Progenitor cell of endocrine pancreas (in vitro differentiated cells): ENCODE measurements at regions not wholly inside any gene's neighbourhood (a gene's known extent, or its start where the extent isn't known, plus 50 kb on each side); places are given as distances from the start of the nearest gene placed in this dataset.

Experiments used
- DNase-seq: peaks from one replicate; pipeline ENCODE4 v3.0.0; 2021; ENCODE audit warnings: low spot score; ENCODE audit not compliant: unreplicated experiment
- H3K27ac Mint-ChIP-seq: 2 replicates; pipeline ENCODE4 v1.8.0; 2021; ENCODE audit warnings: mild to moderate bottlenecking, moderate library complexity, mixed read lengths
- H3K27me3 Mint-ChIP-seq: 2 replicates; pipeline ENCODE4 v1.8.0; 2021; ENCODE audit warnings: mixed read lengths
- H3K36me3 Mint-ChIP-seq: 2 replicates; pipeline ENCODE4 v1.8.0; 2022; ENCODE audit warnings: mixed read lengths; ENCODE audit not compliant: insufficient read depth
- H3K4me1 Mint-ChIP-seq: 2 replicates; pipeline ENCODE4 v1.8.0; 2021; ENCODE audit warnings: low read depth, mixed read lengths
- H3K4me3 Mint-ChIP-seq: 2 replicates; pipeline ENCODE4 v1.8.0; 2021; ENCODE audit warnings: low read depth, mild to moderate bottlenecking, moderate library complexity, mixed read lengths
- H3K9me3 Mint-ChIP-seq: 2 replicates; pipeline ENCODE4 v1.8.0; 2021; ENCODE audit warnings: low read depth, mixed read lengths
- TF ChIP-seq, protein P1 (sequence below): fragments of 200-600 bp; sonication (generic); IDR thresholded peaks from one replicate; pipeline ENCODE4 v1.5.0; 2021; ENCODE audit warnings: antibody characterized with exemption, mild to moderate bottlenecking; ENCODE audit not compliant: unreplicated experiment

DNA sequence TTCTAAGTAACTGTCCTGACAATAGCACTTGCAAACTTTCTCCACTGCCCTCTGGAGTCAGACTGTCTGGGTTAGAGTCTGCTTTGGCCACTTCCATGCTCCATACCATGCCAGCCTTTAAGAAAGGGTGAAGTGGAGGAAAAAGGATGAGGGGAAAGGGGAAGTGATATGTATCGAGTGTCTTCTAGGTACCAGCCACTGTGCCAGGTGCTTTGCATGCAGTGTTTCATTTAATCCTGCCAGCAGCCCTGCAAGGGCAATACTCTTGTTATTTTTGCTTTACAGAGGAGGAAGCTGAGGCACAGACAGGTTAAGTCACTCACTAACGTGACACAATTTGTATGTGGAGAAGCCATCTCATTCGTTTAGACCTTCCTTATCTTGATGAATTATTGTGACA, 55.6 kb downstream of the RTL9 start:
- Mint-ChIP-seq H3K4me1 (peaks cover 29% of the 10 kb centered on the region), H3K4me3 (no peak overlapping the region), H3K36me3 (no peaks in the 10 kb centered on the region), H3K27me3 (no peaks in the 10 kb centered on the region), H3K27ac (no peak overlapping the region), H3K9me3 (no peaks in the 10 kb centered on the region)
- TF ChIP-seq, protein P1, sequence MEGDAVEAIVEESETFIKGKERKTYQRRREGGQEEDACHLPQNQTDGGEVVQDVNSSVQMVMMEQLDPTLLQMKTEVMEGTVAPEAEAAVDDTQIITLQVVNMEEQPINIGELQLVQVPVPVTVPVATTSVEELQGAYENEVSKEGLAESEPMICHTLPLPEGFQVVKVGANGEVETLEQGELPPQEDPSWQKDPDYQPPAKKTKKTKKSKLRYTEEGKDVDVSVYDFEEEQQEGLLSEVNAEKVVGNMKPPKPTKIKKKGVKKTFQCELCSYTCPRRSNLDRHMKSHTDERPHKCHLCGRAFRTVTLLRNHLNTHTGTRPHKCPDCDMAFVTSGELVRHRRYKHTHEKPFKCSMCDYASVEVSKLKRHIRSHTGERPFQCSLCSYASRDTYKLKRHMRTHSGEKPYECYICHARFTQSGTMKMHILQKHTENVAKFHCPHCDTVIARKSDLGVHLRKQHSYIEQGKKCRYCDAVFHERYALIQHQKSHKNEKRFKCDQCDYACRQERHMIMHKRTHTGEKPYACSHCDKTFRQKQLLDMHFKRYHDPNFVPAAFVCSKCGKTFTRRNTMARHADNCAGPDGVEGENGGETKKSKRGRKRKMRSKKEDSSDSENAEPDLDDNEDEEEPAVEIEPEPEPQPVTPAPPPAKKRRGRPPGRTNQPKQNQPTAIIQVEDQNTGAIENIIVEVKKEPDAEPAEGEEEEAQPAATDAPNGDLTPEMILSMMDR, result no peak
- no peak for DNase-seq

DNA sequence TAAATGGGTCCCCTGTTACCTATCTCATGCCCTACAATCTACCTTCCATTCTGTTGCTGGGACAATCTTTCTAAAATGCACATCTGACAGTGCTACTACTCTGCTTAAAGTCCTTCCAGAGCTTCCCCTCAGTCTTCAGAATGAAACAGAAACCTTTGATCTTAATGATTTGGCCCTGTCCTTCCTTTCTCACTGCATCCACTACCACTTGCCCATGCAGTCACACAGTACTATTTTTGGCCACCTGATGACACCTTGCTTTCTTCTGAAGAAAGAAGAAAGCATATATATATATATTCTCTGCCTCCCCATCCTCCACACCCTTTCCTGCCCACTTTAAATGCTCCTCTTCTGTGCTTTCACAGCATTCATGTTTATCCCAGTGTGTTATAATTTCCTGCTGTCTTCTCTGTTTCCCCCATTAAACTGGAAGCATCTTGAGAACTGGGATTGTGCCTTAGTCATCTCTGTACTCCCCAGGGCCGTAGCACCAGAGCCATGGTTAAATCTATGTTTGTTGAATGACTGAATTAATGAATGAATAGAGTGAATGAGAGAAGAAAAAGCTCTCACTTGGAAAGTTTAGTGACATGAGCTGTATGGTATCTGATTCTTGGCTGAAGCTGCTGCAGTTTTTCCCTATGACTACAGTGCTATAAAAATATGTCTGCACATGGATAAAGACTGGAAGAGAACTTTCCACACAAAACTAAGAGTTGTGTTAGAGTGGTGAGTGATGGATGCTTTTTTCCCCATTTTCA, 56.2 kb downstream of the RTL9 start:
- H3K9me3 Mint-ChIP-seq, result no peaks in the 10 kb centered on the region
- H3K4me1 Mint-ChIP-seq, result peaks cover 24% of the 10 kb centered on the region
- no peaks in the 10 kb centered on the region for H3K36me3 Mint-ChIP-seq
- no peaks in the 10 kb centered on the region for H3K27me3 Mint-ChIP-seq
- no peak for DNase-seq
- H3K4me3 Mint-ChIP-seq, result no peak overlapping the region
- TF ChIP-seq, protein P1, result no peak
- no peak overlapping the region for H3K27ac Mint-ChIP-seq

DNA sequence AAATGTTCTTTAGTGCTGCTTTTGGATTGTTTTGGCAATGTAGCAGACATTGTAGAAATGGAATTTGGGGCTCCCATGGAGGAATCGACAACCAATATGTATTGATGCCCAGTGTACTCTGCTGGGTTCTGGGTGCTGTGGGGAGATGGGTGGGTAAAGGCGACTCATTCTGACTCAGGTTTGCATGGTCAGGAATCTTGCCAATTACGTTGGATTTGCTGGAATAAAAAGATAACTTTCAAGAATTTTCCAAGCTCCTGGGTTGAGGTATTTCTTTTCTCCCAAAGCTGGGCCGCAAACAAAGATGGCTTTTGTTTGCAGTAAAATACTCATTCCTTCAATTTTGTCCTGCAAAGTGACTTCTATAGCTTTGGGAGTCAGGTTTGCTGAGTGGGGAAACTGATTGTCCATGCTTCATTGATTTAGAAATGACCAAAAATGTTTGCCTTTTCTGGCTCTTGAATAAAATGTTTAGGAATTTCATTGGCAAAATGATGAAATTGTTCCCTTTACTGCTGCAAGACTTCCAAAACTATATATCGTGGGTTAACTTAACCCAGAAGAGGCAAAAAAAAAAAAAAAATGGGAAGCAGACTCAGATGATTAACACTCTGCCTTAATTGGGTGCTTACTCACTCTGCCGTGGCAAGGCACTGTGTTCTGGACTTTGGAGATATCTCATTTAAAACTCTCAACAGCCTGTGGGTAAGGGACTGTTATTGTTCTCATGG, 57.0 kb downstream of the RTL9 start:
- no peak overlapping the region for H3K4me3 Mint-ChIP-seq
- peaks cover 22% of the 10 kb centered on the region for H3K4me1 Mint-ChIP-seq
- TF ChIP-seq, protein P1, result no peak
- no peaks in the 10 kb centered on the region for H3K36me3 Mint-ChIP-seq
- no peak for DNase-seq
- H3K9me3 Mint-ChIP-seq, result no peaks in the 10 kb centered on the region
- no peak overlapping the region for H3K27ac Mint-ChIP-seq
- no peaks in the 10 kb centered on the region for H3K27me3 Mint-ChIP-seq

DNA sequence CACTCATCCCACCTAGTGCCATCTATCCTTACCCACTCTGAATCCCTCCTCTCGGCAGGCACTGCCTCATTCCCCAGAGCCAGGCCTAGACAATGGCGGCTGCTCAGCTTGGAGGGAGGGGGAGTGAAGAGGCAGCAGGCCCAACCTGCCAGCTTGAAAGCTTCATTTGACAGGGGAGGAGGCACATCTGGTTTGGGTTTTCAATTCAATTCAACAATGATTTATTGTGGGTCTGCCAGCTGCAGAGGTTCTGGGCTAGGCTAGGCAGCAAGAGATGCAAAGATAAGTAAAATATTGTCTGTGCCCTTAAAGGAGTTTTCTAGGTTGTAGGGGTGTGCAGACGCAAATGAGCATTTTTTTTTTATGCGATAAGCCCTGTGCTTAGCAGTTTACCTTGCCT, 58.5 kb downstream of the RTL9 start:
- no peaks in the 10 kb centered on the region for H3K9me3 Mint-ChIP-seq
- H3K4me3 Mint-ChIP-seq, result no peak overlapping the region
- no peak for DNase-seq
- no peaks in the 10 kb centered on the region for H3K27me3 Mint-ChIP-seq
- no peak overlapping the region for H3K27ac Mint-ChIP-seq
- no peaks in the 10 kb centered on the region for H3K36me3 Mint-ChIP-seq
- peaks cover 30% of the 10 kb centered on the region for H3K4me1 Mint-ChIP-seq
- TF ChIP-seq, protein P1, result no peak

DNA sequence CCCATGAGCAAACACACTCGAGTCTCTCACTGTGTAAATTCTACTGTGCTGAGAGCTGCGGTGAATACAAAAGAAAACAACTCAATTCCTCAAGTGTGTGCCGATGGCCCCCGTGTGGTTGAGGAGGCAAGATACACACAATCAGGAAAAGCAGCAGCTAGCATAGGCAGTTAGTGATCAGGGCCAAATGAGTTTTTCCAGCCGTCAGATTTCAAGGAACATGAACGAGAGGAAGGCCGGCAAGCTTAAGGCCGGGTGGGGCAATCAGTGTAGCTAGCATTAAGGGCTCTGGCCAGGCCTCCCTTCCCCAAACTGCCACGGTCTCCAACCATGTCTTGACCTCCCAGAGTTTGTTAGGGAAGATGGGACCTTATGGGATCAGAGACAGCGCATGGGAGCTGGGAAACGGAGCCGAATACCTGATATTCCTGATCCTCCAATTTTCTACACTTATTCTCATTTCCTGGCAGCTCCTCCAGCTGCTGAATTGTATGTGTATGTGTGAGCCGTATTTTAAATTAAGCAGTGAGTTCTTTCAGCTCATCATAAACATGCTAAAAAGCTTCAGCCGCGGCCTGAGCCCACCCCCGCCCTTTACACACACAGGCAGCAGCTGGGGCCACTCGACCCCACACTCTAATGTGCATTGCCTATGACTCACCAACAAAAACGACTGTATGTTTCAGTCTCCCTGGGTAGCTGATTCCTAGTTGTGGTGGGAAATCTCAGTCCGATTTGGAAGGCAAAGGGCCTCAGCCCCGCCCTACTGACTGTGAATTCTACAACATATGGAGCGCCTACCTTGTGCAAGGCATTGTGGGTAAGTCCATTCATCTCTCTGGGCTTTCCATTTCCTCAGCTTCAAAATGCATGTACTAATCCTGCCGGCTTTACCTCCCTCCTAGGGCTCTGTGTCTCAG, 59.9 kb downstream of the RTL9 start:
- H3K36me3 Mint-ChIP-seq, result no peaks in the 10 kb centered on the region
- H3K27me3 Mint-ChIP-seq, result no peaks in the 10 kb centered on the region
- H3K4me3 Mint-ChIP-seq, result no peak overlapping the region
- peak overlapping the region; percentile 62 for H3K27ac Mint-ChIP-seq
- TF ChIP-seq, protein P1, result peak; percentile 62
- DNase-seq, result peak; percentile 30
- peaks cover 27% of the 10 kb centered on the region for H3K4me1 Mint-ChIP-seq
- H3K9me3 Mint-ChIP-seq, result no peaks in the 10 kb centered on the region
